ENCODE measurements at regions not wholly inside any gene's neighbourhood (a gene's known extent, or its start where the extent isn't known, plus 50 kb on each side); places are given as distances from the start of the nearest gene placed in this dataset.

GRCh38 chr1:93798291-93798690 lies 80.7 kb downstream of the DNTTIP2 start:
- Histone ChIP-seq H3K23ac (ENCODE audit: low read length) (no peak overlapping the region), H3K79me1 (ENCODE audit: low read length) (no peaks in the 10 kb centered on the region), H3K4ac (ENCODE audit: low read depth, low read length) (no peak overlapping the region), H2AK5ac (ENCODE audit: low read length) (no peak overlapping the region), H4K8ac (ENCODE audit: low read depth, low read length) (no peak overlapping the region), H3K27ac (ENCODE audit: low read depth, low read length) (no peak overlapping the region), H3K18ac (ENCODE audit: low read length) (no peak overlapping the region), H2BK120ac (ENCODE audit: insufficient read depth, low read length, poor library complexity) (no peak overlapping the region), H2AFZ (ENCODE audit: insufficient read depth, low read length, poor library complexity) (no peak overlapping the region), H3K4me1 (ENCODE audit: control insufficient read depth in 1 of 2, insufficient read depth in 2 of 2, low read length in 2 of 2) (no peaks in the 10 kb centered on the region), H2BK5ac (ENCODE audit: low read depth, low read length, poor library complexity) (no peak overlapping the region), H3K36me3 (ENCODE audit: control insufficient read depth in 1 of 2, insufficient read depth in 2 of 2, low read length in 2 of 2) (no peaks in the 10 kb centered on the region), H3K14ac (ENCODE audit: low read length) (no peak overlapping the region), H4K12ac (ENCODE audit: low read depth, low read length) (no peak overlapping the region), H3K9ac (ENCODE audit: low read length) (no peak overlapping the region), H3K4me2 (ENCODE audit: low read length) (no peak overlapping the region), H3K27me3 (ENCODE audit: insufficient read depth, low read length) (no peaks in the 10 kb centered on the region), H2BK12ac (ENCODE audit: low read length) (no peak overlapping the region), H3K9me3 (ENCODE audit: insufficient read depth, low read depth, low read length) (no peaks in the 10 kb centered on the region), H3K4me3 (ENCODE audit: low read depth, low read length) (no peak overlapping the region), H3K79me2 (ENCODE audit: control insufficient read depth, insufficient read depth, low read length, poor library complexity) (no peaks in the 10 kb centered on the region), H4K91ac (ENCODE audit: low read depth, low read length) (no peak overlapping the region)
- no peak for DNase-seq
- no CpG with 5 or more reads among the region's 1 CpG for WGBS (ENCODE audit: extremely low coverage, insufficient coverage, insufficient read length)

- no peak overlapping the region for H3K4ac ChIP-seq (ENCODE audit: low read depth, low read length)
- no peaks in the 10 kb centered on the region for H3K79me2 ChIP-seq (ENCODE audit: control insufficient read depth, insufficient read depth, low read length, poor library complexity)
- no peak overlapping the region for H2BK120ac ChIP-seq (ENCODE audit: insufficient read depth, low read length, poor library complexity)
- no peak overlapping the region for H2AFZ ChIP-seq (ENCODE audit: insufficient read depth, low read length, poor library complexity)
- no peak overlapping the region for H3K23ac ChIP-seq (ENCODE audit: low read length)
- H3K14ac ChIP-seq (ENCODE audit: low read length): no peak overlapping the region
- no peak overlapping the region for H3K4me3 ChIP-seq (ENCODE audit: low read depth, low read length)
- H3K9me3 ChIP-seq (ENCODE audit: insufficient read depth, low read depth, low read length): no peaks in the 10 kb centered on the region
- no peak overlapping the region for H4K8ac ChIP-seq (ENCODE audit: low read depth, low read length)
- no peak overlapping the region for H4K91ac ChIP-seq (ENCODE audit: low read depth, low read length)
- no peak overlapping the region for H3K9ac ChIP-seq (ENCODE audit: low read length)
- no peak overlapping the region for H3K18ac ChIP-seq (ENCODE audit: low read length)
- H2BK5ac ChIP-seq (ENCODE audit: low read depth, low read length, poor library complexity): no peak overlapping the region
- no peak overlapping the region for H2AK5ac ChIP-seq (ENCODE audit: low read length)
- H3K27me3 ChIP-seq (ENCODE audit: insufficient read depth, low read length): no peaks in the 10 kb centered on the region
- no peak overlapping the region for H2BK12ac ChIP-seq (ENCODE audit: low read length)
- H3K4me2 ChIP-seq (ENCODE audit: low read length): no peak overlapping the region
- no peak for DNase-seq
- no peak overlapping the region for H3K27ac ChIP-seq (ENCODE audit: low read depth, low read length)
- H3K36me3 ChIP-seq (ENCODE audit: control insufficient read depth in 1 of 2, insufficient read depth in 2 of 2, low read length in 2 of 2): no peaks in the 10 kb centered on the region
- no peak overlapping the region for H4K12ac ChIP-seq (ENCODE audit: low read depth, low read length)
- no CpG with 5 or more reads among the region's 3 CpGs for WGBS (ENCODE audit: extremely low coverage, insufficient coverage, insufficient read length)
- H3K4me1 ChIP-seq (ENCODE audit: control insufficient read depth in 1 of 2, insufficient read depth in 2 of 2, low read length in 2 of 2): peaks cover 5 to 7% of the 10 kb centered on the region in 2 experiments
- peaks cover 2% of the 10 kb centered on the region for H3K79me1 ChIP-seq (ENCODE audit: low read length)
Measured at GRCh38 chr1:93784538-93784937, 94.5 kb downstream of the DNTTIP2 start.

GRCh38 chr1:93783876-93784275 lies 95.1 kb downstream of the DNTTIP2 start:
- Histone ChIP-seq H4K91ac (ENCODE audit: low read depth, low read length) (no peak overlapping the region), H2BK5ac (ENCODE audit: low read depth, low read length, poor library complexity) (no peak overlapping the region), H3K27ac (ENCODE audit: low read depth, low read length) (no peak overlapping the region), H3K36me3 (ENCODE audit: control insufficient read depth in 1 of 2, insufficient read depth in 2 of 2, low read length in 2 of 2) (no peaks in the 10 kb centered on the region), H3K4ac (ENCODE audit: low read depth, low read length) (no peak overlapping the region), H3K4me1 (ENCODE audit: control insufficient read depth in 1 of 2, insufficient read depth in 2 of 2, low read length in 2 of 2) (peaks cover 5 to 7% of the 10 kb centered on the region in 2 experiments), H3K27me3 (ENCODE audit: insufficient read depth, low read length) (no peaks in the 10 kb centered on the region), H3K79me1 (ENCODE audit: low read length) (peaks cover 2% of the 10 kb centered on the region), H3K23ac (ENCODE audit: low read length) (no peak overlapping the region), H4K8ac (ENCODE audit: low read depth, low read length) (no peak overlapping the region), H2BK120ac (ENCODE audit: insufficient read depth, low read length, poor library complexity) (no peak overlapping the region), H2BK12ac (ENCODE audit: low read length) (no peak overlapping the region), H3K14ac (ENCODE audit: low read length) (no peak overlapping the region), H3K79me2 (ENCODE audit: control insufficient read depth, insufficient read depth, low read length, poor library complexity) (no peaks in the 10 kb centered on the region), H2AFZ (ENCODE audit: insufficient read depth, low read length, poor library complexity) (no peak overlapping the region), H3K9ac (ENCODE audit: low read length) (no peak overlapping the region), H3K4me2 (ENCODE audit: low read length) (no peak overlapping the region), H2AK5ac (ENCODE audit: low read length) (no peak overlapping the region), H3K18ac (ENCODE audit: low read length) (no peak overlapping the region), H3K4me3 (ENCODE audit: low read depth, low read length) (no peak overlapping the region), H3K9me3 (ENCODE audit: insufficient read depth, low read depth, low read length) (no peaks in the 10 kb centered on the region), H4K12ac (ENCODE audit: low read depth, low read length) (no peak overlapping the region)
- no CpG with 5 or more reads among the region's 2 CpGs for WGBS (ENCODE audit: extremely low coverage, insufficient coverage, insufficient read length)
- no peak for DNase-seq

- no peak overlapping the region for H4K8ac ChIP-seq (ENCODE audit: low read depth, low read length)
- H2BK120ac ChIP-seq (ENCODE audit: insufficient read depth, low read length, poor library complexity): no peak overlapping the region
- no peak overlapping the region for H2BK12ac ChIP-seq (ENCODE audit: low read length)
- H3K9me3 ChIP-seq (ENCODE audit: insufficient read depth, low read depth, low read length): no peaks in the 10 kb centered on the region
- H4K91ac ChIP-seq (ENCODE audit: low read depth, low read length): peak overlapping the region; percentile 26
- H3K27ac ChIP-seq (ENCODE audit: low read depth, low read length): peak overlapping the region; percentile 49
- peaks cover 2% of the 10 kb centered on the region for H3K79me1 ChIP-seq (ENCODE audit: low read length)
- peak; percentile 92 to 95 for DNase-seq
- H3K27me3 ChIP-seq (ENCODE audit: insufficient read depth, low read length): no peaks in the 10 kb centered on the region
- H3K14ac ChIP-seq (ENCODE audit: low read length): no peak overlapping the region
- no peak overlapping the region for H3K4ac ChIP-seq (ENCODE audit: low read depth, low read length)
- H3K36me3 ChIP-seq (ENCODE audit: control insufficient read depth in 1 of 2, insufficient read depth in 2 of 2, low read length in 2 of 2): no peaks in the 10 kb centered on the region
- peak overlapping the region; percentile 14 for H3K4me2 ChIP-seq (ENCODE audit: low read length)
- no peak overlapping the region for H3K4me3 ChIP-seq (ENCODE audit: low read depth, low read length)
- no CpG with 5 or more reads among the region's 4 CpGs for WGBS (ENCODE audit: extremely low coverage, insufficient coverage, insufficient read length)
- no peak overlapping the region for H2AFZ ChIP-seq (ENCODE audit: insufficient read depth, low read length, poor library complexity)
- H4K12ac ChIP-seq (ENCODE audit: low read depth, low read length): no peak overlapping the region
- H3K9ac ChIP-seq (ENCODE audit: low read length): no peak overlapping the region
- H3K18ac ChIP-seq (ENCODE audit: low read length): peak overlapping the region; percentile 16
- H3K23ac ChIP-seq (ENCODE audit: low read length): no peak overlapping the region
- H3K4me1 ChIP-seq (ENCODE audit: control insufficient read depth in 1 of 2, insufficient read depth in 2 of 2, low read length in 2 of 2): peaks cover 5 to 7% of the 10 kb centered on the region in 2 experiments
- H2BK5ac ChIP-seq (ENCODE audit: low read depth, low read length, poor library complexity): peak overlapping the region; percentile 11
- H2AK5ac ChIP-seq (ENCODE audit: low read length): no peak overlapping the region
- H3K79me2 ChIP-seq (ENCODE audit: control insufficient read depth, insufficient read depth, low read length, poor library complexity): no peaks in the 10 kb centered on the region
Measured at GRCh38 chr1:93779540-93780165, 98.0 kb upstream of the BCAR3 start.
